ENCODE measurements at regions not wholly inside any gene's neighbourhood (a gene's known extent, or its start where the extent isn't known, plus 50 kb on each side); places are given as distances from the start of the nearest gene placed in this dataset.

- no peak for DNase-seq (ENCODE audit: low read depth)
Observed at GRCh38 chr13:29926098-29926476, 75.7 kb upstream of the UBL3 start.

GRCh38 chr13:29925457-29926097, 75.2 kb upstream of the UBL3 start:
- peak; percentile 71 for DNase-seq (ENCODE audit: low read depth)

- DNase-seq (ENCODE audit: low read depth) = peak; percentile 78
Observed at GRCh38 chr13:29924482-29925350, 74.3 kb upstream of the UBL3 start.

GRCh38 chr13:29923554-29924481, 73.4 kb upstream of the UBL3 start:
- peak; percentile 95 for DNase-seq (ENCODE audit: low read depth)

GRCh38 chr13:29922896-29923295, 72.5 kb upstream of the UBL3 start:
- peak; percentile 42 for DNase-seq (ENCODE audit: low read depth)

- peak; percentile 40 for DNase-seq (ENCODE audit: low read depth)
Observed at GRCh38 chr13:29922281-29922821, 71.9 kb upstream of the UBL3 start.

GRCh38 chr13:29921542-29921941, 71.1 kb upstream of the UBL3 start:
- DNase-seq (ENCODE audit: low read depth) = no peak

GRCh38 chr13:29920025-29920643, 69.7 kb upstream of the UBL3 start:
- DNase-seq (ENCODE audit: low read depth) = no peak

GRCh38 chr13:29918845-29919244, 68.4 kb upstream of the UBL3 start:
- no peak for DNase-seq (ENCODE audit: low read depth)

- DNase-seq (ENCODE audit: low read depth) = no peak
Observed at GRCh38 chr13:29917650-29918049, 67.2 kb upstream of the UBL3 start.

GRCh38 chr13:29914581-29914980, 64.2 kb upstream of the UBL3 start:
- DNase-seq (ENCODE audit: low read depth) = no peak

- no peak for DNase-seq (ENCODE audit: low read depth)
Observed at GRCh38 chr13:29911781-29912418, 61.5 kb upstream of the UBL3 start.

- peak; percentile 79 for DNase-seq (ENCODE audit: low read depth)
Observed at GRCh38 chr13:29909975-29910674, 59.7 kb upstream of the UBL3 start.

GRCh38 chr13:29909081-29909730, 58.8 kb upstream of the UBL3 start:
- DNase-seq (ENCODE audit: low read depth) = no peak

GRCh38 chr13:29908416-29909080, 58.1 kb upstream of the UBL3 start:
- peak; percentile 86 for DNase-seq (ENCODE audit: low read depth)

- DNase-seq (ENCODE audit: low read depth) = no peak
Observed at GRCh38 chr13:29907670-29908069, 57.3 kb upstream of the UBL3 start.

- no peak for DNase-seq (ENCODE audit: low read depth)
Observed at GRCh38 chr13:29906432-29907011, 56.1 kb upstream of the UBL3 start.

GRCh38 chr13:29905845-29906244, 55.4 kb upstream of the UBL3 start:
- DNase-seq (ENCODE audit: low read depth) = no peak

GRCh38 chr13:29903996-29904395, 53.6 kb upstream of the UBL3 start:
- DNase-seq (ENCODE audit: low read depth) = no peak
